HL-60 (cell line): ENCODE measurements at regions not wholly inside any gene's neighbourhood (a gene's known extent, or its start where the extent isn't known, plus 50 kb on each side); places are given as distances from the start of the nearest gene placed in this dataset.

Source experiments
- CTCF ChIP-seq: IDR thresholded peaks from one replicate; pipeline ENCODE4 v1.5.1; 2011; ENCODE audit warnings: low read length, control low read depth, inconsistent platforms; ENCODE audit not compliant: insufficient read depth
- GABPA ChIP-seq: IDR thresholded peaks from 2 replicates; pipeline ENCODE4 v1.6.1; 2012; ENCODE audit warnings: low read depth
- POLR2AphosphoS5 ChIP-seq: IDR thresholded peaks from 2 replicates; pipeline ENCODE4 v1.6.1; 2012; ENCODE audit warnings: low read depth
- REST ChIP-seq: IDR thresholded peaks from 2 replicates; pipeline ENCODE4 v1.6.1; 2012; ENCODE audit warnings: low read depth; ENCODE audit not compliant: insufficient replicate concordance
- SPI1 ChIP-seq: IDR thresholded peaks from 2 replicates; pipeline ENCODE4 v1.6.1; 2012; ENCODE audit warnings: low read depth, mild to moderate bottlenecking, borderline replicate concordance

- TF ChIP-seq CTCF, result no peak
- TF ChIP-seq SPI1, result no peak
- no peak for TF ChIP-seq POLR2AphosphoS5
- TF ChIP-seq REST, result no peak
- TF ChIP-seq GABPA, result no peak
Observed at GRCh38 chr2:198863655-198864054, 594.1 kb downstream of the SATB2 start.
